DND-41 (cell line): ENCODE measurements at regions not wholly inside any gene's neighbourhood (a gene's known extent, or its start where the extent isn't known, plus 50 kb on each side); places are given as distances from the start of the nearest gene placed in this dataset.
A peak's percentile ranks its signal among the peaks of the same experiment; 100 is the strongest.

ENCODE experiments used
- ATAC-seq: fragments of 200-7000 bp; cut with Tn5 transposase; 3 replicates; pipeline ENCODE4 v1.9.1; 2021; ENCODE audit warnings: low read depth; ENCODE audit not compliant: insufficient read depth
- DNase-seq: peaks from one replicate; pipeline ENCODE4 v3.0.0-alpha.2; 2020
- H2AFZ ChIP-seq: 2 replicates; pipeline ENCODE4 v1.6.0; 2012; ENCODE audit warnings: low read depth, low read length
- H3K27ac ChIP-seq: 2 replicates; pipeline ENCODE4 v1.5.1; 2012; ENCODE audit warnings: low read length, inconsistent platforms
- H3K27me3 ChIP-seq: fragments of 200-600 bp; sonication (generic); 2 replicates; pipeline ENCODE4 v1.6.0; 2012; ENCODE audit warnings: low read length, mild to moderate bottlenecking, inconsistent platforms; ENCODE audit not compliant: insufficient read depth, poor library complexity
- H3K36me3 ChIP-seq: 2 replicates; pipeline ENCODE4 v1.5.1; 2012; ENCODE audit warnings: low read length, inconsistent platforms; ENCODE audit not compliant: insufficient read depth
- H3K4me1 ChIP-seq: 2 replicates; pipeline ENCODE4 v1.5.1; 2012; ENCODE audit warnings: mild to moderate bottlenecking, low read length; ENCODE audit not compliant: insufficient read depth
- H3K4me2 ChIP-seq: 2 replicates; pipeline ENCODE4 v1.6.0; 2012; ENCODE audit warnings: mild to moderate bottlenecking, moderate library complexity, low read length, inconsistent platforms; ENCODE audit not compliant: insufficient read depth
- H3K4me3 ChIP-seq, 2 experiments: fragments of 200-600 bp in 1 of 2; shearing (Covaris generic) in 1 of 2; 2 replicates each; pipeline ENCODE4 v1.5.1; 2012 to 2016; ENCODE audit warnings: inconsistent platforms in 2 of 2, low read length in 2 of 2, mild to moderate bottlenecking in 2 of 2, low read depth in 1 of 2, moderate library complexity in 1 of 2
- H3K79me2 ChIP-seq: 2 replicates; pipeline ENCODE4 v1.6.0; 2012; ENCODE audit warnings: low read length, inconsistent platforms; ENCODE audit not compliant: insufficient read depth
- H3K9ac ChIP-seq: 2 replicates; pipeline ENCODE4 v1.6.0; 2012; ENCODE audit warnings: low read depth, mild to moderate bottlenecking, inconsistent platforms, low read length, moderate library complexity
- H3K9me3 ChIP-seq: 2 replicates; pipeline ENCODE4 v1.5.1; 2012; ENCODE audit warnings: low read length, moderate library complexity, mild to moderate bottlenecking, inconsistent platforms; ENCODE audit not compliant: insufficient read depth, severe bottlenecking
- H4K20me1 ChIP-seq: 2 replicates; pipeline ENCODE4 v1.6.0; 2012; ENCODE audit warnings: low read length; ENCODE audit not compliant: insufficient read depth
- EZH2 ChIP-seq: IDR thresholded peaks from 3 replicates; pipeline ENCODE4 v1.6.1; 2012; ENCODE audit warnings: borderline replicate concordance, low read depth, mild to moderate bottlenecking, moderate library complexity, low read length, inconsistent platforms; ENCODE audit not compliant: severe bottlenecking
- TF ChIP-seq, protein P1 (sequence below): IDR thresholded peaks from 2 replicates; pipeline ENCODE4 v1.5.1; 2012; ENCODE audit warnings: borderline replicate concordance, low read length, moderate library complexity, mild to moderate bottlenecking; ENCODE audit not compliant: poor library complexity, severe bottlenecking; ENCODE audit errors: extremely low read depth

DNA sequence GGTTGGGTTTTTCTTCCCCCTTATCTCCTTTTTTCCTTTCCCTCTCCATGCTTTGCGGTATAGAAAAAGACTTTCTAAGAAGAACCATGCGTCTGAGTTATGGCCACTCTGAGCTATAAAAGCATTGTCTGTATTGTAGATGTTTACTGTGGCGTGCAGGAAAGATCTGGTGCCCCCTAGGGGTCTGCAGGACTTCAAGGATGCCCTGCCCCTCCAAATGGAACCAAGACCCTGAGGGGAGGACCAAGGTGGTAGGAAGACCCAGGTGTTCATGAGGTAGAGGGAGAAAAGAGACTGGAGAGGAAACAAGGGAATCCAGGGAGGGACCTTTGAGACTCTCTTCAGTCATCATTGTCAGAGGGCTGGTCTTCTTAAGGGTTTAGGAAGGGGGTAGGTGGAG lies 68.8 kb downstream of the CYP26A1 start:
- ATAC-seq = no peak
- TF ChIP-seq, protein P1, sequence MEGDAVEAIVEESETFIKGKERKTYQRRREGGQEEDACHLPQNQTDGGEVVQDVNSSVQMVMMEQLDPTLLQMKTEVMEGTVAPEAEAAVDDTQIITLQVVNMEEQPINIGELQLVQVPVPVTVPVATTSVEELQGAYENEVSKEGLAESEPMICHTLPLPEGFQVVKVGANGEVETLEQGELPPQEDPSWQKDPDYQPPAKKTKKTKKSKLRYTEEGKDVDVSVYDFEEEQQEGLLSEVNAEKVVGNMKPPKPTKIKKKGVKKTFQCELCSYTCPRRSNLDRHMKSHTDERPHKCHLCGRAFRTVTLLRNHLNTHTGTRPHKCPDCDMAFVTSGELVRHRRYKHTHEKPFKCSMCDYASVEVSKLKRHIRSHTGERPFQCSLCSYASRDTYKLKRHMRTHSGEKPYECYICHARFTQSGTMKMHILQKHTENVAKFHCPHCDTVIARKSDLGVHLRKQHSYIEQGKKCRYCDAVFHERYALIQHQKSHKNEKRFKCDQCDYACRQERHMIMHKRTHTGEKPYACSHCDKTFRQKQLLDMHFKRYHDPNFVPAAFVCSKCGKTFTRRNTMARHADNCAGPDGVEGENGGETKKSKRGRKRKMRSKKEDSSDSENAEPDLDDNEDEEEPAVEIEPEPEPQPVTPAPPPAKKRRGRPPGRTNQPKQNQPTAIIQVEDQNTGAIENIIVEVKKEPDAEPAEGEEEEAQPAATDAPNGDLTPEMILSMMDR = peak; percentile 16
- TF ChIP-seq EZH2 = no peak
- H3K9me3 ChIP-seq = no peaks in the 10 kb centered on the region
- no peaks in the 10 kb centered on the region for H4K20me1 ChIP-seq
- no peak overlapping the region for H3K4me2 ChIP-seq
- no peaks in the 10 kb centered on the region for H3K36me3 ChIP-seq
- H3K27me3 ChIP-seq = no peaks in the 10 kb centered on the region
- H2AFZ ChIP-seq = no peak overlapping the region
- no peaks in the 10 kb centered on the region for H3K4me1 ChIP-seq
- no peak overlapping the region for H3K27ac ChIP-seq
- H3K79me2 ChIP-seq = no peaks in the 10 kb centered on the region
- no peak overlapping the region for H3K9ac ChIP-seq
- DNase-seq = no peak
- no peak overlapping the region for H3K4me3 ChIP-seq

DNA sequence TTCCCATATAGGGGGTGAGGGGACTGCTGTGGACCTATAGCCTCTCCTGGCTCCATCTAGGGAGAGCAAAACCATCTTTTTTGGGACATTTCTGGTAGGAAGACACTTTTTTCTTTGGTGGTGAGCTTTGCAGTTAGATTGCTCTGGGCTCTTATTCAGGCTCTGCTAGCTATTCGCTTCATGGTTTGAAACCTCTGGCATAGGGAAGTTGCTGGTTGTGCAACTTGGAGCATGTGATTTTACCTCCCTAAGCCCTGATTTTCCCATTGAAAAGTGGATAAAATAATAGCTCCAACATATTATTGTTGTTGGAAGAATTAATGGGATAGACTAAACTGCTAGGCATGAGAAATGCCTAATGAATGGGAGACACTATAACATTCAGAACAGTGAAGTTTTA lies 69.6 kb downstream of the CYP26A1 start:
- Histone ChIP-seq H3K36me3 (no peaks in the 10 kb centered on the region), H4K20me1 (no peaks in the 10 kb centered on the region), H3K27ac (no peak overlapping the region), H3K4me2 (no peak overlapping the region), H3K9ac (no peak overlapping the region), H3K9me3 (no peaks in the 10 kb centered on the region), H3K79me2 (no peaks in the 10 kb centered on the region), H3K4me3 (no peak overlapping the region), H2AFZ (no peak overlapping the region), H3K4me1 (no peaks in the 10 kb centered on the region), H3K27me3 (no peaks in the 10 kb centered on the region)
- DNase-seq = no peak
- TF ChIP-seq, protein P1 = no peak
- no peak for TF ChIP-seq EZH2
- ATAC-seq = no peak

DNA sequence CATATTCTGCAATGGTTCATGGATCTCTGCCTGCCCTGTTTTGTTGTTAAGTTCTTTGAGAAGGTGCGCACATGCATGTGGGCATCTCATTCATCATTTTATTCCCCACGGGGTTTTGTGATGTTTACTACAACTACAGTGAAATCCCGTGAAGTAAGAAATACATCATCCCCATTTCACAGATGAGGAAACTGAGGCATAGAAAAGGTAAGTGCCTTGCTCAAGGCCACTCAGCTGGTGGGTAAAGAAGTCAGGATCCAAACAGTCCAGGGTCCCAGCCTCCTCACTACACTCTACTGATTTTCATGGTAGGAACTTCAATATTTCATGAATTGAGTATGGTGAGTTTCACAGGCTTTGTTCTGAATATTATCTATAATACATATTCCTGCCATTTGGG lies 72.6 kb downstream of the CYP26A1 start:
- H3K27me3 ChIP-seq = no peaks in the 10 kb centered on the region
- H4K20me1 ChIP-seq = no peaks in the 10 kb centered on the region
- H3K27ac ChIP-seq = no peak overlapping the region
- no peak overlapping the region for H2AFZ ChIP-seq
- no peak overlapping the region for H3K4me2 ChIP-seq
- H3K9me3 ChIP-seq = no peaks in the 10 kb centered on the region
- no peaks in the 10 kb centered on the region for H3K36me3 ChIP-seq
- TF ChIP-seq EZH2 = no peak
- TF ChIP-seq, protein P1 = no peak
- H3K79me2 ChIP-seq = no peaks in the 10 kb centered on the region
- H3K9ac ChIP-seq = no peak overlapping the region
- H3K4me3 ChIP-seq = no peak overlapping the region
- no peak for ATAC-seq
- no peaks in the 10 kb centered on the region for H3K4me1 ChIP-seq
- DNase-seq = no peak

DNA sequence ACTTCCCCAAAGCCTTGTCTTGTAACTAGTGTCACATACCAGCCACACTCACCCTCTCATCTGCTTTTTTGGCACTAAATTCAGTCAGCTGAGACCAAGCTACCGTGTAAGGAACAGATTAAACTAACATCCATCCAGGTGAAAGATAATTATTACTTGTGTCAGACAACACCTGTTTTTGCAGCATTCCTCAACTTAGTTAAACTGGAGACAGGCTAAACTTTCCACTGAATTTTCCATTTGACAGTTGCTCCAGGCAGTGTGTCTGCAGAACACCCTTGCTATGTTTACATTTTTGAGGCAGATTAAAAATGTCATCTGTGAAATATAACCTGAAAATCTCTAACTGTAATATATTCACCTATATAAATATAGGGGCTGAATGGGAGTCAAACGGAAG lies 73.6 kb downstream of the CYP26A1 start:
- H3K4me1 ChIP-seq = no peaks in the 10 kb centered on the region
- no peak overlapping the region for H3K27ac ChIP-seq
- no peak overlapping the region for H3K9ac ChIP-seq
- no peaks in the 10 kb centered on the region for H3K79me2 ChIP-seq
- H3K27me3 ChIP-seq = no peaks in the 10 kb centered on the region
- ATAC-seq = no peak
- no peak overlapping the region for H2AFZ ChIP-seq
- no peak overlapping the region for H3K4me2 ChIP-seq
- no peak overlapping the region for H3K4me3 ChIP-seq
- no peaks in the 10 kb centered on the region for H3K36me3 ChIP-seq
- no peaks in the 10 kb centered on the region for H3K9me3 ChIP-seq
- DNase-seq = no peak
- TF ChIP-seq, protein P1 = no peak
- TF ChIP-seq EZH2 = no peak
- no peaks in the 10 kb centered on the region for H4K20me1 ChIP-seq
